ENCODE measurements at regions not wholly inside any gene's neighbourhood (a gene's known extent, or its start where the extent isn't known, plus 50 kb on each side); places are given as distances from the start of the nearest gene placed in this dataset.
"Not testable (repeated sequence)": the region's sequence is repeated elsewhere in the genome, so short reads cannot be mapped to it uniquely, and the experiment has no call there.

- ATAC-seq, result no peak
These were observed 165.7 kb upstream of the MAGI2 start for GRCh38 chr7:79619216-79619615.

GRCh38 chr7:79615871-79616640 lies 162.6 kb upstream of the MAGI2 start:
- ATAC-seq, result no peak

- ATAC-seq, result no peak
These were observed 162.0 kb upstream of the MAGI2 start for GRCh38 chr7:79615466-79615865.

- ATAC-seq, result no peak
These were observed 159.4 kb upstream of the MAGI2 start for GRCh38 chr7:79612903-79613302.

- ATAC-seq, result no peak
These were observed 158.6 kb upstream of the MAGI2 start for GRCh38 chr7:79612022-79612421.

GRCh38 chr7:79610748-79611304 lies 157.4 kb upstream of the MAGI2 start:
- no peak for ATAC-seq

- no peak for ATAC-seq
These were observed 156.8 kb upstream of the MAGI2 start for GRCh38 chr7:79610313-79610712.

- no peak for ATAC-seq
These were observed 154.5 kb upstream of the MAGI2 start for GRCh38 chr7:79608005-79608404.

- ATAC-seq, result no peak
These were observed 151.4 kb upstream of the MAGI2 start for GRCh38 chr7:79604841-79605240.

- ATAC-seq, result no peak
These were observed 144.9 kb upstream of the MAGI2 start for GRCh38 chr7:79598351-79598750.

- ATAC-seq, result not testable (repeated sequence)
These were observed 141.2 kb upstream of the MAGI2 start for GRCh38 chr7:79594671-79595070.

- no peak for ATAC-seq
These were observed 140.4 kb upstream of the MAGI2 start for GRCh38 chr7:79593866-79594301.

- ATAC-seq, result no peak
These were observed 137.6 kb upstream of the MAGI2 start for GRCh38 chr7:79590916-79591623.

GRCh38 chr7:79590391-79590790 lies 136.9 kb upstream of the MAGI2 start:
- no peak for ATAC-seq

- no peak for ATAC-seq
These were observed 117.4 kb upstream of the MAGI2 start for GRCh38 chr7:79570903-79571302.

GRCh38 chr7:79563821-79564522 lies 110.5 kb upstream of the MAGI2 start:
- ATAC-seq, result no peak

- ATAC-seq, result no peak
These were observed 102.1 kb upstream of the MAGI2 start for GRCh38 chr7:79555571-79555970.

- peak; percentile 36 for ATAC-seq
These were observed 100.5 kb upstream of the MAGI2 start for GRCh38 chr7:79553811-79554555.

GRCh38 chr7:79552463-79552862 lies 99.0 kb upstream of the MAGI2 start:
- ATAC-seq, result no peak

GRCh38 chr7:79548727-79549126 lies 95.3 kb upstream of the MAGI2 start:
- no peak for ATAC-seq

GRCh38 chr7:79547132-79547531 lies 93.7 kb upstream of the MAGI2 start:
- ATAC-seq, result no peak

GRCh38 chr7:79540592-79540991 lies 87.1 kb upstream of the MAGI2 start:
- ATAC-seq, result no peak

Measured in esophagus mucosa (tissue), 1 donor.